ENCODE measurements at regions not wholly inside any gene's neighbourhood (a gene's known extent, or its start where the extent isn't known, plus 50 kb on each side); places are given as distances from the start of the nearest gene placed in this dataset.
A peak's percentile ranks its signal among the peaks of the same experiment; 100 is the strongest.

DNA sequence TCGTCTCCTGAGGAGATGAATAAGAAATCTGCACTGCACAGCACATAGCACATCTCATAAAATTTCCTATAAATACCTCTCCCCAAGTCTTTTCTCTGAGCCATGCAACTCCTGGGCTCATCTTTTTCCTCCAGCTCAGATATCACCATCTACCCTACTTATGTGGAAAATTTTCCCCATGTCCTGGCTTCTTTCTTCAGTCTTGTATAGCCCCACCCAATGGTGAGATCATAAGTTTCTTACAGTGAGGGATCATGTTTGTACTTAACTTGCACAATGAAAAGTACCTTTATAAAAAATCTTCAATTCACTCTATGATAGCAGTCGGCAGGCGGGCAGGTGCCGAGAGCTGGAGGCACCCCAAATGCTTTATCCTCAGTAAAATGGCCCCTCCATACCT, 198.6 kb upstream of the S100G start:
- DNase-seq: no peak

DNA sequence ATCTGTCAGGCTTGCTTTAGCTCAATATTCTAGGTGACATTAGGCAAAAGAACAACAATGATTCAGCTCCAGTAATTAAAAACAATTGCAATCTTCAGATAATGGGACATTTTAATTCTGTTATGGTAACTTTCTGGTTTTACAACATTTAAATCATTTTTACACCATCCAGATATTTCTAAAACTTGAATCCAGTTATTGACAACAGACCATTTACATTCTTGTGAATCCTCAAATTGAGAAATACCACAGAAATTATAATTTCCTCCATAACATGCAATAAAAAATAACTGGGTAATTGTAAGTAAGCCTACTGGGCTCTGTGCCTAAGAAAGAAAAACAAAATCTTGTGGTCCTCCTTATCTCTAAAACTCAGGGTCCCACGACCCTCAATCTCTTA, 195.0 kb upstream of the S100G start:
- DNase-seq: no peak

DNA sequence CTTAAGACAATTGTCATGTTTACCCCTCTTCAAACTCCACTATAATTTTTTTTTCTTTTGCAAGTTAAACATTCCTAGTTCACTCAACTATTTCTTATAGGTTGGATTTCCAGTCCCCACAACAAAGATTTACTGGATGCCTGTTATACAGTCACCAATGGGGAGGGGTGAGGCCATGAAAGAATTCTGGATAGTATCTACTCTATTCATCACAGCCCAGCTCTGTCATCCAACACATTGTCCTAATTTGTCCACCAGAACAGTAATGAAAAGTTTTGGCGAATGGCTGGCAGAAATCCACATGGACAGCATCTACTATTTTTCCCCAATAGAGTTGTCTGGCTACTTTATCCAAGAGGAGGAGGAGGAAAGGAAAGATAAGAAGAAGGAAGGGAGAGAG, 192.7 kb upstream of the S100G start:
- no peak for DNase-seq

GRCh38 chrX:16458208-16458607, 191.8 kb upstream of the S100G start:
- DNase-seq: no peak

- no peak for DNase-seq
Measured at GRCh38 chrX:16459008-16459407, 190.9 kb upstream of the S100G start.

- no peak for DNase-seq
Measured at GRCh38 chrX:16461968-16462367, 188.0 kb upstream of the S100G start.

GRCh38 chrX:16462912-16463311, 187.0 kb upstream of the S100G start:
- no peak for DNase-seq

- no peak for DNase-seq
Measured at GRCh38 chrX:16464369-16464768, 185.6 kb upstream of the S100G start.

GRCh38 chrX:16465081-16465876, 184.7 kb upstream of the S100G start:
- no peak for DNase-seq

GRCh38 chrX:16466640-16467432, 183.1 kb upstream of the S100G start:
- no peak for DNase-seq

DNA sequence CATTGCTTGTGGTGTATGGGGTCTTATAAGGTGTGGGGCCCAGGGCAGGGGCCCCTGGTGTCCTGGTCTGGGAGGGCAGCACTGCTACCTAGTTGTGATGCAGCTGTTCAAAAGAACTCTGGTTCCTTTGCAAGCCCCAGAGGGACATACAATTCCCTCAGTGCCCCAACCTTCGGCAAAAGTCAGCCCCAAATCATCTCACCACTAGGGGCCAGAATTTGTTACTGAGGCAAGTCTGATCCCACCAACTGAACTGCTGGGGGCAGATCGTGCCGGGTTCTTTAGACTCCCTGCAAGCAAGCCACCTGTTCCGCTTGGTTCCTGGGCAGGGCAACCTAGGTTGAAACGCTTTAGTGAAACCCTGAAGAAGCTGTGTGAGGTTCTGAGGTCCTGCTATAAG, 180.1 kb upstream of the S100G start:
- DNase-seq: no peak

DNA sequence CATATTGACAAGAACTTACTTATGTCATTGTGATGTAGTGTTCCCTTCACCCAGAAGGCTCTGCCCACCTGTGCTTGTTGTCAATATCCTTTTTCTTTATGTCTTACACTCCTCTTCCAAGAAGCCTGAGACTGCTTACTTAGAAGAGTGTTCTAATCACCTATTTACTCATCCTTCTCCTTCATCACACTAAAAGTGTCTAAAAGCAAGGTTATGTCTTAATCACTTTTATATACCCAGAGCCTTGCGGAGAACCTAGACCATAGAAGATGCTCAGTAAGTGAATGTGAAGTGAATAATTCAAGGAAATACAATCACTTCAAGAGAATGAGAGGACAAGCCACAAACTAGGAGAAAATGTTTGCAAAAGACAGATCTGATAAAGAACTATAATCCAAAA, 177.6 kb upstream of the S100G start:
- DNase-seq: no peak

- DNase-seq: no peak
Measured at GRCh38 chrX:16474511-16474910, 175.4 kb upstream of the S100G start.

GRCh38 chrX:16476009-16476408, 173.9 kb upstream of the S100G start:
- no peak for DNase-seq

- DNase-seq: no peak
Measured at GRCh38 chrX:16476692-16477091, 173.3 kb upstream of the S100G start.

DNA sequence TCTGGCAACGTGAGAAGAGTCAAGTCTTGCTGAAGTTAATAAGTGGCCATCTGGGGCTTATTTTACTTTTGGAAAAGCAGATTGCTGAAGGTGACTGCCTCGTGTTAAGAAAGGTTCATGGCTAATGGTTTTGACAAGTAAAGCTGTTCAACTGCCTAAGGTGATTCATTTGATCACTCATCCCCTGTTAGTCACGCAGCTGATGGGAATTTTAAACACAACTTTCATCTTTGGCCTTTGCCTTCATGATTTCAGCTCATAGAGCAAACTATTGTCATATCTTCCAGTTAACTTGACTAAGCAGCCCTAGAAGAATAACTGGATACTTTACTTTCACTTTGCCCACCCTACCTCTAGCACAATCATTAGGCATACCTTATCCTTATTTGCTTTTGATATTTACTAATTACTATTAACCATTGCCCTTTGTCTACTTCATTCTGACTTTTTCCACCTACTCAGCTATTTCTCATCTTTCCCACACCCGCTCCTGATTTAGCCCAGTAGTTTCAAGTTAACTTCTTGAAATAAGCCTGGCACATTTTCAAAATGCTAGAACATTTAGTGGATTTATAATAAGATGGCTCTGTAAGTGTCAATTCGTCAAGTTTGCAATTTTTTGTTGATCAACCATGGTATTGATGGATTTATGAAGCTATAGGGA, 170.6 kb upstream of the S100G start:
- no peak for DNase-seq

- no peak for DNase-seq
Measured at GRCh38 chrX:16480049-16480448, 169.9 kb upstream of the S100G start.

DNA sequence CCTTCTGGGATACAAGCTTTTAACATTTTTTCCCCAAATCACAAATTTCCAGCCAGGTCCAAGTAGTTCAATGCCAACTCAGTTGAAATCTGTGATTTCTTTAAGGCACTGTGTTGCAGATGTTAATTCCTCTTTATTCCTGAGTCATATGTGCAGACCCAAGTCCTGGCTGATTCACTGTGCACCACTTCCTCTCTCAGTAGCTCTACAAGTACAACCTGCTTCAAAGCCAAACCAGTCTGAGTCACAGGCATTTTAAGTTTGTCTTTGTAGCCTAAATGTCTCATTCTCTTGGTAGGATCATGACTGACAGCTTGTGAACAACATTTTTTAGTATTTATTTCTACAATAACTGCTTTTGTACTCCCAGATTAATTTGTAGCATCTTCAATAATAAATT, 165.6 kb upstream of the S100G start:
- peak in 1 of 2 experiments; percentile 30 for DNase-seq

- no peak for DNase-seq
Measured at GRCh38 chrX:16487620-16488385, 162.2 kb upstream of the S100G start.

- no peak for DNase-seq
Measured at GRCh38 chrX:16488959-16489358, 161.0 kb upstream of the S100G start.

- no peak for DNase-seq
Measured at GRCh38 chrX:16491461-16491860, 158.5 kb upstream of the S100G start.

DNA sequence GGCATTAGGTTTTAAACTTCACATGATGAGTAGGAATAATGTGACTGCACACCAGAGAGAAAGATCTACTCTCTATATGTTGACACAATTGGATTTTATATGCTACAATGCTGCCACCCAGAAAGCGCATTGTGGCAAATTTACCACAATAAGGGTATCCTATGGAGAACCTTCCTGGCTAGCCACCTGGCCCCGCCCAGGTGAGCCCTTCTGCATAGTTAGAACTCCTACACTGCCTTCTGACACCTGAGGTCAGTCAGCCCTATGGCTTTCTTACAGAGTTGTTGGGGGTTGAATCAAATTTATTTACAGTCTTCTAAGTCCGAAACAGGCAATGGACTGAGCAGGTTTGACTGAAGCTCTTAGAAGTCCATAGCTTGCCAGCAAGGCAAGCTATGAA, 153.8 kb upstream of the S100G start:
- DNase-seq: no peak

Data from activated T-cell treated with anti-CD3 and anti-CD28 coated beads, Interleukin-2, amount 50 U/mL, for 48 hours (primary cell).